ENCODE measurements at regions not wholly inside any gene's neighbourhood (a gene's known extent, or its start where the extent isn't known, plus 50 kb on each side); places are given as distances from the start of the nearest gene placed in this dataset.

DNA sequence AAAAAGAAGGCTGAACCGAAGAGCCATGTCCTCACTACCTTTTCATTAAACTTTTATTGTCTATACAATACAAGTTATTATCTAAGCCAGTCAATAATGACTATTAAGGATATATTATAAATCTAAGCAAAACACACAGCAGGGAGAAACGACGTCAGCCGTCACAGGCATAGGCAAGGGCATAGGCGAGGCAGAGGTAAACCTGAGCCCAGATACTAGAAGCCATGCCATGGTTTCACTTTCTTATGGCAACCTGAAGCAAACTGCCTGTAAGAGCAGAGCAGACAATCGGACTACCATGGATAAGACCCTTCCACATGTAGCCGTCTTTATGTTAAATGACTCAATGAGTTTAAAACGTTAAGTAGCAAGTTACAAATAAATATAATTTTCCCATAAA is 238.5 kb upstream of the ZNF521 start:
- no peak for DNase-seq
- no peaks in the 10 kb centered on the region for H3K9me2 ChIP-seq (ENCODE audit: insufficient read depth)
- H2AFZ ChIP-seq: no peak overlapping the region
- H3K9me3 ChIP-seq (ENCODE audit: insufficient read depth, low read depth): no peaks in the 10 kb centered on the region
- H3K27ac ChIP-seq: no peak overlapping the region
- H3K79me2 ChIP-seq (ENCODE audit: low read depth): no peaks in the 10 kb centered on the region
- CTCF ChIA-PET: no interaction called here
- no peak for TF ChIP-seq EZH2 (IDR thresholded peaks at IDR 0.05; ENCODE audit: low read depth)
- TF ChIP-seq, protein P1, sequence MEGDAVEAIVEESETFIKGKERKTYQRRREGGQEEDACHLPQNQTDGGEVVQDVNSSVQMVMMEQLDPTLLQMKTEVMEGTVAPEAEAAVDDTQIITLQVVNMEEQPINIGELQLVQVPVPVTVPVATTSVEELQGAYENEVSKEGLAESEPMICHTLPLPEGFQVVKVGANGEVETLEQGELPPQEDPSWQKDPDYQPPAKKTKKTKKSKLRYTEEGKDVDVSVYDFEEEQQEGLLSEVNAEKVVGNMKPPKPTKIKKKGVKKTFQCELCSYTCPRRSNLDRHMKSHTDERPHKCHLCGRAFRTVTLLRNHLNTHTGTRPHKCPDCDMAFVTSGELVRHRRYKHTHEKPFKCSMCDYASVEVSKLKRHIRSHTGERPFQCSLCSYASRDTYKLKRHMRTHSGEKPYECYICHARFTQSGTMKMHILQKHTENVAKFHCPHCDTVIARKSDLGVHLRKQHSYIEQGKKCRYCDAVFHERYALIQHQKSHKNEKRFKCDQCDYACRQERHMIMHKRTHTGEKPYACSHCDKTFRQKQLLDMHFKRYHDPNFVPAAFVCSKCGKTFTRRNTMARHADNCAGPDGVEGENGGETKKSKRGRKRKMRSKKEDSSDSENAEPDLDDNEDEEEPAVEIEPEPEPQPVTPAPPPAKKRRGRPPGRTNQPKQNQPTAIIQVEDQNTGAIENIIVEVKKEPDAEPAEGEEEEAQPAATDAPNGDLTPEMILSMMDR (conservative IDR thresholded peaks at IDR 0.05): no peak
- H3K4me1 ChIP-seq (replicated peaks; ENCODE audit: insufficient read depth): no peaks in the 10 kb centered on the region
- no peak overlapping the region for H3K4me2 ChIP-seq
- H3F3A ChIP-seq (ENCODE audit: insufficient read depth, low read depth): no peaks in the 10 kb centered on the region
- POLR2A ChIA-PET (ENCODE audit: unreplicated experiment): no interaction called here
- H3K4me3 ChIP-seq: no peak overlapping the region
- BruUV-seq (replicated peaks): no TSS peak
- H3K36me3 ChIP-seq (ENCODE audit: low read depth): no peaks in the 10 kb centered on the region
- no peaks in the 10 kb centered on the region for H4K20me1 ChIP-seq (ENCODE audit: insufficient read depth)
- intact Hi-C loops (cut with micrococcal nuclease; ENCODE audit: unreplicated experiment): no loop called here
- no peaks in the 10 kb centered on the region for H3K27me3 ChIP-seq (ENCODE audit: insufficient read depth, low read depth)

DNA sequence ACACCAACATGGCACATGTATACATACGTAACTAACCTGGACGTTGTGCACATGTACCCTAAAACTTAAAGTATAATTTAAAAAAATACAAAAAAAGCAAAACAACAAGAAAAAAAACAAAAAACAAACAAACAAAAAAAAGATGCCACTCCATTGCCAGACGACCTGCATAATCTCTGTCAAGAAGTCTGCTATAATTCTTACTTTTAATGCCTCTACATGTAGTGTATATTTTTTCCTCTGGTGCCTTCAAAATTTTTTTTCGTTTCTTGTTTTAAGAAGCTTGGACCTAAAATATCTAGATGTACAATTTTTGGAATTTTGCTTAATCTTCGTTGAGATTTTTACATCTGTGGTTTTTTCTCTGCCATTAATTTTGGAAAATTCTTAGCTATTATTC is 235.6 kb upstream of the ZNF521 start:
- Histone ChIP-seq H3F3A (ENCODE audit: insufficient read depth, low read depth) (no peaks in the 10 kb centered on the region), H3K9me2 (ENCODE audit: insufficient read depth) (no peaks in the 10 kb centered on the region), H3K79me2 (ENCODE audit: low read depth) (no peaks in the 10 kb centered on the region), H3K4me2 (no peak overlapping the region), H3K4me3 (no peak overlapping the region), H2AFZ (no peak overlapping the region), H3K27me3 (ENCODE audit: insufficient read depth, low read depth) (no peaks in the 10 kb centered on the region), H3K4me1 (replicated peaks; ENCODE audit: insufficient read depth) (no peaks in the 10 kb centered on the region), H3K27ac (no peak overlapping the region), H3K9me3 (ENCODE audit: insufficient read depth, low read depth) (no peaks in the 10 kb centered on the region), H4K20me1 (ENCODE audit: insufficient read depth) (no peaks in the 10 kb centered on the region), H3K36me3 (ENCODE audit: low read depth) (no peaks in the 10 kb centered on the region)
- no TSS peak for BruUV-seq (replicated peaks)
- TF ChIP-seq, protein P1 (conservative IDR thresholded peaks at IDR 0.05): no peak
- TF ChIP-seq EZH2 (IDR thresholded peaks at IDR 0.05; ENCODE audit: low read depth): no peak
- ChIA-PET POLR2A (ENCODE audit: unreplicated experiment) (no interaction called here), CTCF (no interaction called here)
- intact Hi-C loops (cut with micrococcal nuclease; ENCODE audit: unreplicated experiment): no loop called here
- no peak for DNase-seq

DNA sequence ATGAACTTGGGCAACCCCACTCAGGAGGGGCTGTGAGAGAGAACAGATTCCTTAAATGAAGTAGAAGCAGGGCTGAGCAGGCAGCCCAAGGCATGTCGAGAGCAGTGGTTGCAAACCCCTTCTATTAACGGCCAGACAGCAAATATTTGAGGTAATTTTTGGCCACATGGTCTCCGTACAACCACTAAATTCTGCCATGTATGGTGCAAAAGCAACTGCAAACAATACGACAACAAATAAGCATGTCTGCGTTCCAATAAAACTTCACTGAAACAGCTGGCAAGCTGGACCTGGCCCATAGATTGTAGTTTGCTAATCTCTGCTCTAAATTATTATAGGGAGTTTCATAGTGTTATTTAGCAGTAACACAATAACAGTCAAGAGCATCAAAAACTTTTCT is 217.0 kb upstream of the ZNF521 start:
- intact Hi-C loops (cut with micrococcal nuclease; ENCODE audit: unreplicated experiment): no loop called here
- H3K27me3 ChIP-seq (ENCODE audit: insufficient read depth, low read depth): no peaks in the 10 kb centered on the region
- H4K20me1 ChIP-seq (ENCODE audit: insufficient read depth): no peaks in the 10 kb centered on the region
- no peaks in the 10 kb centered on the region for H3K9me3 ChIP-seq (ENCODE audit: insufficient read depth, low read depth)
- no peaks in the 10 kb centered on the region for H3K79me2 ChIP-seq (ENCODE audit: low read depth)
- no peak overlapping the region for H3K4me3 ChIP-seq
- DNase-seq: no peak
- H3F3A ChIP-seq (ENCODE audit: insufficient read depth, low read depth): no peaks in the 10 kb centered on the region
- no TSS peak for BruUV-seq (replicated peaks)
- CTCF ChIA-PET: no interaction called here
- no peaks in the 10 kb centered on the region for H3K36me3 ChIP-seq (ENCODE audit: low read depth)
- POLR2A ChIA-PET (ENCODE audit: unreplicated experiment): no interaction called here
- no peak overlapping the region for H2AFZ ChIP-seq
- H3K27ac ChIP-seq: no peak overlapping the region
- H3K9me2 ChIP-seq (ENCODE audit: insufficient read depth): no peaks in the 10 kb centered on the region
- no peaks in the 10 kb centered on the region for H3K4me1 ChIP-seq (replicated peaks; ENCODE audit: insufficient read depth)
- TF ChIP-seq, protein P1 (conservative IDR thresholded peaks at IDR 0.05): no peak
- TF ChIP-seq EZH2 (IDR thresholded peaks at IDR 0.05; ENCODE audit: low read depth): no peak
- H3K4me2 ChIP-seq: no peak overlapping the region

Data from PC-9 (cell line).